ENCODE measurements at regions not wholly inside any gene's neighbourhood (a gene's known extent, or its start where the extent isn't known, plus 50 kb on each side); places are given as distances from the start of the nearest gene placed in this dataset.

- Histone ChIP-seq H3K27me3 (replicated peaks in 1 of 7) (no peaks in the 10 kb centered on the region), H3K36me3 (no peaks in the 10 kb centered on the region), H3K4me1 (no peaks in the 10 kb centered on the region), H3K4me3 (no peak overlapping the region), H3K9me3 (peaks cover 0 to 9% (median 8%) of the 10 kb centered on the region in 8 donors), H3K27ac (no peak overlapping the region)
- TF ChIP-seq POLR2A (IDR thresholded peaks at IDR 0.05) (no peak), POLR2AphosphoS5 (IDR thresholded peaks at IDR 0.05) (no peak)
- TF ChIP-seq, protein P1, sequence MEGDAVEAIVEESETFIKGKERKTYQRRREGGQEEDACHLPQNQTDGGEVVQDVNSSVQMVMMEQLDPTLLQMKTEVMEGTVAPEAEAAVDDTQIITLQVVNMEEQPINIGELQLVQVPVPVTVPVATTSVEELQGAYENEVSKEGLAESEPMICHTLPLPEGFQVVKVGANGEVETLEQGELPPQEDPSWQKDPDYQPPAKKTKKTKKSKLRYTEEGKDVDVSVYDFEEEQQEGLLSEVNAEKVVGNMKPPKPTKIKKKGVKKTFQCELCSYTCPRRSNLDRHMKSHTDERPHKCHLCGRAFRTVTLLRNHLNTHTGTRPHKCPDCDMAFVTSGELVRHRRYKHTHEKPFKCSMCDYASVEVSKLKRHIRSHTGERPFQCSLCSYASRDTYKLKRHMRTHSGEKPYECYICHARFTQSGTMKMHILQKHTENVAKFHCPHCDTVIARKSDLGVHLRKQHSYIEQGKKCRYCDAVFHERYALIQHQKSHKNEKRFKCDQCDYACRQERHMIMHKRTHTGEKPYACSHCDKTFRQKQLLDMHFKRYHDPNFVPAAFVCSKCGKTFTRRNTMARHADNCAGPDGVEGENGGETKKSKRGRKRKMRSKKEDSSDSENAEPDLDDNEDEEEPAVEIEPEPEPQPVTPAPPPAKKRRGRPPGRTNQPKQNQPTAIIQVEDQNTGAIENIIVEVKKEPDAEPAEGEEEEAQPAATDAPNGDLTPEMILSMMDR (IDR thresholded peaks at IDR 0.05 in 8 of 11, conservative IDR thresholded peaks at IDR 0.05 in 3 of 11), result no peak
- no peak for DNase-seq
- intact Hi-C loops (cut with DNase I; ENCODE audit: low total_unique reads), result no loop called here
- WGBS, 5 donors, result 73 to 83% (median 77%) methylated on average over 2 of the region's 2 CpGs
Observed at GRCh38 chr6:119871520-119871919, 522.0 kb upstream of the MAN1A1 start.

GRCh38 chr6:119865466-119866350, 516.1 kb upstream of the MAN1A1 start:
- DNase-seq, result no peak
- Histone ChIP-seq H3K36me3 (no peaks in the 10 kb centered on the region), H3K27me3 (replicated peaks in 1 of 7) (no peaks in the 10 kb centered on the region), H3K4me1 (no peaks in the 10 kb centered on the region), H3K9me3 (peaks cover 0 to 24% (median 20%) of the 10 kb centered on the region in 8 donors), H3K27ac (no peak overlapping the region), H3K4me3 (no peak overlapping the region)
- intact Hi-C loops (cut with DNase I; ENCODE audit: low total_unique reads), result no loop called here
- WGBS, 5 donors, result 90 to 96% (median 94%) methylated on average over 3 of the region's 3 CpGs
- no peak for TF ChIP-seq POLR2AphosphoS5 (IDR thresholded peaks at IDR 0.05)

DNA sequence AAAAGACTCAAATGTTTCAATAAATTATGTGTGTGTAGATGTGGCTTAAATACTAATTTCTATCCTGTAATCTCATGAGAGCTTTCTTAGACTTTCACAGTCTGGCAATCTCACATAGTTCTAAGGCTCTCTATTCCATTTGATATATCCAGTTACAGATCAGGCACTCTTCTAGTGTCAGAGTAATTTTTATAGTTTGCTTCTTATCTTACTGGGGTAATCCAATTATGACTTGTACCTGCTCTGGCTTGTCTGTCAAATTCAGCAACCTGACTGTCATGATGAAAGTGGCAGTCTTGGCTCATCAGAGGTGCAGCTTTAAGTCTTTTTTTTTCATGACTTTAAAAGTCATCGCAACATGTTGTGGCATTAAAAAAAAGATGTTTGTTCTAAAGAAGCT, 513.2 kb upstream of the MAN1A1 start:
- 92 to 96% (median 94%) methylated on average over 1 of the region's 1 CpG for WGBS, 5 donors
- Histone ChIP-seq H3K27me3 (replicated peaks in 1 of 7) (no peaks in the 10 kb centered on the region), H3K36me3 (no peaks in the 10 kb centered on the region), H3K4me3 (no peak overlapping the region), H3K4me1 (no peaks in the 10 kb centered on the region), H3K9me3 (peaks cover 0 to 24% (median 20%) of the 10 kb centered on the region in 8 donors), H3K27ac (no peak overlapping the region)
- TF ChIP-seq, protein P1 (IDR thresholded peaks at IDR 0.05 in 8 of 11, conservative IDR thresholded peaks at IDR 0.05 in 3 of 11), result no peak
- TF ChIP-seq POLR2AphosphoS5 (IDR thresholded peaks at IDR 0.05), result no peak
- no peak for DNase-seq
- intact Hi-C loops (cut with DNase I; ENCODE audit: low total_unique reads), result no loop called here

DNA sequence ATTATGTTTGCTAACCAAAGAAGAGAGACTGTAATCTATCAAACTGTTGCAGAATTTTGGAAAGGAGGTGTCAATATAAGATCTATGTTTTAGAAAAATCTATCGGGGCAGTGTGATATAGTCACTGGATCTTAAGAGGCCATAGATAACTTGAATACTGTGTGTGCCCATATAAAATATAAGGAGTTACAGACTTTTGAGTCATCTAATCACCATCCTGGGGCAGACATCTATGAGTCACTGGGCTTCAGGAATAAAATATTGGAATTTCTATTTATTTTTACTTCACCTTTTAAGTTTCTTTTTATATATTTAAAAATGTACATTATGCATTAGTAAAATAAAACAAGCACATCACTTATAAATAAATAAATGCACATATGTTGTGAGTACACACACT, 509.3 kb upstream of the MAN1A1 start:
- intact Hi-C loops (cut with DNase I; ENCODE audit: low total_unique reads), result no loop called here
- TF ChIP-seq, protein P1 (IDR thresholded peaks at IDR 0.05 in 8 of 11, conservative IDR thresholded peaks at IDR 0.05 in 3 of 11), result no peak
- TF ChIP-seq POLR2AphosphoS5 (IDR thresholded peaks at IDR 0.05) (no peak), POLR2A (IDR thresholded peaks at IDR 0.05) (no peak)
- H3K4me3 ChIP-seq, result no peak overlapping the region
- H3K27me3 ChIP-seq (replicated peaks in 1 of 7), result no peaks in the 10 kb centered on the region
- DNase-seq, result no peak
- no peaks in the 10 kb centered on the region for H3K9me3 ChIP-seq
- H3K36me3 ChIP-seq, result no peaks in the 10 kb centered on the region
- H3K27ac ChIP-seq, result no peak overlapping the region
- WGBS, 5 donors, result 91 to 100% (median 96%) methylated on average over 1 of the region's 1 CpG
- H3K4me1 ChIP-seq, result no peaks in the 10 kb centered on the region

Measured in spleen (tissue), 11 donors.